ENCODE measurements at regions not wholly inside any gene's neighbourhood (a gene's known extent, or its start where the extent isn't known, plus 50 kb on each side); places are given as distances from the start of the nearest gene placed in this dataset.

DNA sequence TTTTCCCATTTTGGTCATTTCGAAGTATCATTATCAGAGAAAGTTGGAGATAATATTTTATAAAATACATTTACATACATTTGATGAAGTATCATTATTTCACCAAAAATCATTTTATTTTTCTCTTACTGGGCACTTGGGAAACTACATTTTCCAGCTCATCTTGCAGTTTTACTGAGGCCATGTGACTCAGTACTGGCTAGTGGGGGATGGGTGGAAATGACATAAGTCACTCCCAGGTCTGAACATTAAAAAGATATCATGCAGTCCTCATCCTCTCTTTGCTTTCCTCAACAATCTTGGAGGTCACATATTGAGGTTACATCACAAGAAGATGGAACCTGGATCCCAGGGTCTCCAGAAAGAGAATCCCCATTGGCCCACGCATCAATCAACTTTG lies 84.1 kb downstream of the CD24 start:
- TF ChIP-seq, protein P1, sequence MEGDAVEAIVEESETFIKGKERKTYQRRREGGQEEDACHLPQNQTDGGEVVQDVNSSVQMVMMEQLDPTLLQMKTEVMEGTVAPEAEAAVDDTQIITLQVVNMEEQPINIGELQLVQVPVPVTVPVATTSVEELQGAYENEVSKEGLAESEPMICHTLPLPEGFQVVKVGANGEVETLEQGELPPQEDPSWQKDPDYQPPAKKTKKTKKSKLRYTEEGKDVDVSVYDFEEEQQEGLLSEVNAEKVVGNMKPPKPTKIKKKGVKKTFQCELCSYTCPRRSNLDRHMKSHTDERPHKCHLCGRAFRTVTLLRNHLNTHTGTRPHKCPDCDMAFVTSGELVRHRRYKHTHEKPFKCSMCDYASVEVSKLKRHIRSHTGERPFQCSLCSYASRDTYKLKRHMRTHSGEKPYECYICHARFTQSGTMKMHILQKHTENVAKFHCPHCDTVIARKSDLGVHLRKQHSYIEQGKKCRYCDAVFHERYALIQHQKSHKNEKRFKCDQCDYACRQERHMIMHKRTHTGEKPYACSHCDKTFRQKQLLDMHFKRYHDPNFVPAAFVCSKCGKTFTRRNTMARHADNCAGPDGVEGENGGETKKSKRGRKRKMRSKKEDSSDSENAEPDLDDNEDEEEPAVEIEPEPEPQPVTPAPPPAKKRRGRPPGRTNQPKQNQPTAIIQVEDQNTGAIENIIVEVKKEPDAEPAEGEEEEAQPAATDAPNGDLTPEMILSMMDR (IDR thresholded peaks at IDR 0.05; ENCODE audit: insufficient read depth, low read length, poor library complexity, severe bottlenecking): no peak
- no peak for TF ChIP-seq EZH2phosphoT487 (conservative IDR thresholded peaks at IDR 0.05; ENCODE audit: low read length)

Measured in SU-DHL-6 (cell line).